ENCODE measurements at regions not wholly inside any gene's neighbourhood (a gene's known extent, or its start where the extent isn't known, plus 50 kb on each side); places are given as distances from the start of the nearest gene placed in this dataset.

- no peak for TF ChIP-seq CTCF (IDR thresholded peaks at IDR 0.05)
- no peak for TF ChIP-seq EP300 (IDR thresholded peaks at IDR 0.05)
- no peak for TF ChIP-seq POLR2AphosphoS5 (IDR thresholded peaks at IDR 0.05)
These were observed 1515.9 kb upstream of the DEFB115 start for GRCh38 chr20:29741594-29741893.
